ENCODE measurements at regions not wholly inside any gene's neighbourhood (a gene's known extent, or its start where the extent isn't known, plus 50 kb on each side); places are given as distances from the start of the nearest gene placed in this dataset.

- no peak for TF ChIP-seq CTCF (IDR thresholded peaks at IDR 0.05)
- no peak for TF ChIP-seq POLR2A (IDR thresholded peaks at IDR 0.05)
Observed at GRCh38 chr20:22916021-22916842, 118.9 kb upstream of the SSTR4 start.

All from adrenal gland (tissue), 5 donors.